ENCODE measurements at regions not wholly inside any gene's neighbourhood (a gene's known extent, or its start where the extent isn't known, plus 50 kb on each side); places are given as distances from the start of the nearest gene placed in this dataset.

DNA sequence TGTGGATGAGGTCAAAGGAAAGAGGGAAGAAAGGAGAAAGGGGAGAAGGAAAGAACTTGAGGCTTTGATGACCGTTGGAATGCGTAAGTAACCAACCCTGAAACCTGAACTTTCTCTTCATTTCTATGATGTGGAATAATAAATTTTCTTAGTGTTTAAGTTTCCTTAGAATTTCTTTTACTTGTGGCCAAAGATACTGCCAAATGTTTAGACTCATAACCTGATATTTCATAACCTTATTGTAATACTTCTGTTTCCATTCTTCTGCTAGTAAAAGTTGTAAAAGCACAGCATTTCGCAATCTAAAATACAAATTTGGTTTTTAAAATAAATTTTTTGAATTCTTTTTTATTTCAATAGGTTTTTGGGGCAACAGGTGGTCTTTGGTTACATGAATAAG, 258.5 kb upstream of the GIMD1 start:
- Histone ChIP-seq H3K9me2 (replicated peaks; ENCODE audit: insufficient read depth, low read length) (no peaks in the 10 kb centered on the region), H3K79me2 (ENCODE audit: insufficient read depth, low read length) (no peaks in the 10 kb centered on the region), H3K27ac (ENCODE audit: low read depth, low read length) (no peak overlapping the region)

GRCh38 chr4:106624671-106625070, 256.1 kb upstream of the GIMD1 start:
- Histone ChIP-seq H3K4me3 (ENCODE audit: insufficient read depth, low read length, poor library complexity, severe bottlenecking) (no peak overlapping the region), H3K27me3 (ENCODE audit: low read length) (no peaks in the 10 kb centered on the region), H4K20me1 (ENCODE audit: low read depth, low read length) (no peaks in the 10 kb centered on the region), H3F3A (ENCODE audit: insufficient read depth) (no peaks in the 10 kb centered on the region), H2AFZ (ENCODE audit: low read depth, low read length, severe bottlenecking) (no peak overlapping the region), H3K9me2 (replicated peaks; ENCODE audit: insufficient read depth, low read length) (no peaks in the 10 kb centered on the region), H3K4me2 (ENCODE audit: low read depth, low read length, poor library complexity, severe bottlenecking) (no peak overlapping the region), H3K79me2 (ENCODE audit: insufficient read depth, low read length) (no peaks in the 10 kb centered on the region), H3K9ac (ENCODE audit: low read length) (no peak overlapping the region), H3K9me3 (ENCODE audit: insufficient read depth, low read length) (no peaks in the 10 kb centered on the region), H3K27ac (ENCODE audit: low read depth, low read length) (no peak overlapping the region), H3K36me3 (ENCODE audit: low read length) (no peaks in the 10 kb centered on the region)
- TF ChIP-seq, protein P1, sequence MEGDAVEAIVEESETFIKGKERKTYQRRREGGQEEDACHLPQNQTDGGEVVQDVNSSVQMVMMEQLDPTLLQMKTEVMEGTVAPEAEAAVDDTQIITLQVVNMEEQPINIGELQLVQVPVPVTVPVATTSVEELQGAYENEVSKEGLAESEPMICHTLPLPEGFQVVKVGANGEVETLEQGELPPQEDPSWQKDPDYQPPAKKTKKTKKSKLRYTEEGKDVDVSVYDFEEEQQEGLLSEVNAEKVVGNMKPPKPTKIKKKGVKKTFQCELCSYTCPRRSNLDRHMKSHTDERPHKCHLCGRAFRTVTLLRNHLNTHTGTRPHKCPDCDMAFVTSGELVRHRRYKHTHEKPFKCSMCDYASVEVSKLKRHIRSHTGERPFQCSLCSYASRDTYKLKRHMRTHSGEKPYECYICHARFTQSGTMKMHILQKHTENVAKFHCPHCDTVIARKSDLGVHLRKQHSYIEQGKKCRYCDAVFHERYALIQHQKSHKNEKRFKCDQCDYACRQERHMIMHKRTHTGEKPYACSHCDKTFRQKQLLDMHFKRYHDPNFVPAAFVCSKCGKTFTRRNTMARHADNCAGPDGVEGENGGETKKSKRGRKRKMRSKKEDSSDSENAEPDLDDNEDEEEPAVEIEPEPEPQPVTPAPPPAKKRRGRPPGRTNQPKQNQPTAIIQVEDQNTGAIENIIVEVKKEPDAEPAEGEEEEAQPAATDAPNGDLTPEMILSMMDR (IDR thresholded peaks at IDR 0.05; ENCODE audit: insufficient read depth, low read length, poor library complexity, severe bottlenecking) = no peak
- no peak for TF ChIP-seq EZH2phosphoT487 (conservative IDR thresholded peaks at IDR 0.05; ENCODE audit: low read length)

More for the DNA sequence above, 258.5 kb upstream of the GIMD1 start:
- H3K4me2 ChIP-seq (ENCODE audit: low read depth, low read length, poor library complexity, severe bottlenecking) = no peak overlapping the region
- no peak overlapping the region for H3K4me3 ChIP-seq (ENCODE audit: insufficient read depth, low read length, poor library complexity, severe bottlenecking)
- TF ChIP-seq EZH2phosphoT487 (conservative IDR thresholded peaks at IDR 0.05; ENCODE audit: low read length) = no peak
- TF ChIP-seq, protein P1 (IDR thresholded peaks at IDR 0.05; ENCODE audit: insufficient read depth, low read length, poor library complexity, severe bottlenecking) = no peak
- no peaks in the 10 kb centered on the region for H4K20me1 ChIP-seq (ENCODE audit: low read depth, low read length)
- no peak overlapping the region for H2AFZ ChIP-seq (ENCODE audit: low read depth, low read length, severe bottlenecking)
- H3F3A ChIP-seq (ENCODE audit: insufficient read depth) = no peaks in the 10 kb centered on the region
- no peaks in the 10 kb centered on the region for H3K36me3 ChIP-seq (ENCODE audit: low read length)
- H3K27me3 ChIP-seq (ENCODE audit: low read length) = no peaks in the 10 kb centered on the region
- H3K9me3 ChIP-seq (ENCODE audit: insufficient read depth, low read length) = no peaks in the 10 kb centered on the region
- no peak overlapping the region for H3K9ac ChIP-seq (ENCODE audit: low read length)

- no peaks in the 10 kb centered on the region for H3F3A ChIP-seq (ENCODE audit: insufficient read depth)
- H3K27ac ChIP-seq (ENCODE audit: low read depth, low read length) = no peak overlapping the region
- no peak overlapping the region for H3K4me2 ChIP-seq (ENCODE audit: low read depth, low read length, poor library complexity, severe bottlenecking)
- no peak overlapping the region for H3K4me3 ChIP-seq (ENCODE audit: insufficient read depth, low read length, poor library complexity, severe bottlenecking)
- H3K79me2 ChIP-seq (ENCODE audit: insufficient read depth, low read length) = no peaks in the 10 kb centered on the region
- no peaks in the 10 kb centered on the region for H3K27me3 ChIP-seq (ENCODE audit: low read length)
- H2AFZ ChIP-seq (ENCODE audit: low read depth, low read length, severe bottlenecking) = no peak overlapping the region
- H4K20me1 ChIP-seq (ENCODE audit: low read depth, low read length) = no peaks in the 10 kb centered on the region
- no peaks in the 10 kb centered on the region for H3K9me3 ChIP-seq (ENCODE audit: insufficient read depth, low read length)
- no peaks in the 10 kb centered on the region for H3K36me3 ChIP-seq (ENCODE audit: low read length)
- no peaks in the 10 kb centered on the region for H3K9me2 ChIP-seq (replicated peaks; ENCODE audit: insufficient read depth, low read length)
- H3K9ac ChIP-seq (ENCODE audit: low read length) = no peak overlapping the region
- TF ChIP-seq, protein P1 (IDR thresholded peaks at IDR 0.05; ENCODE audit: insufficient read depth, low read length, poor library complexity, severe bottlenecking) = no peak
- TF ChIP-seq EZH2phosphoT487 (conservative IDR thresholded peaks at IDR 0.05; ENCODE audit: low read length) = no peak
These were observed 250.4 kb upstream of the GIMD1 start for GRCh38 chr4:106618956-106619355.

Data from SU-DHL-6 (cell line).